ENCODE measurements at regions not wholly inside any gene's neighbourhood (a gene's known extent, or its start where the extent isn't known, plus 50 kb on each side); places are given as distances from the start of the nearest gene placed in this dataset.
"Not testable (repeated sequence)": the region's sequence is repeated elsewhere in the genome, so short reads cannot be mapped to it uniquely, and the experiment has no call there.

DNA sequence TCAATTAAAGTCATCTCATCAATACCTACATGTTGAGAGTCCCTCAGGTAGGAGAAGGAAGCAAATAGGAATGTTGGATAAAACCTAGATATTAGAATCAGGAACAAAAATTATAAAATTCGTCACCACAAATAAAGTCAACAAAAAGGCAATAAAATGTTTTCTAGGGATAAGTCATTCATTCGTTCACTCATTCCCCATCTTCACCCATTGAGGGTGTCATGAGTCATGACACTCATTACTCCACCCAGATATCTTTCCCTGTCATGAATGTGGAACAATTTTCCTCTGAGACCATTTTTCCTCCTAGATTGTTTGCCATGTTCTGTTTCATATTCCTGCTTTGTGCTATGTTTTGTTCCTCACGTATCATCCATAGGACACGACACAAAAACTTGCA is 50.9 kb upstream of the OLIG3 start:
- no peak for DNase-seq

DNA sequence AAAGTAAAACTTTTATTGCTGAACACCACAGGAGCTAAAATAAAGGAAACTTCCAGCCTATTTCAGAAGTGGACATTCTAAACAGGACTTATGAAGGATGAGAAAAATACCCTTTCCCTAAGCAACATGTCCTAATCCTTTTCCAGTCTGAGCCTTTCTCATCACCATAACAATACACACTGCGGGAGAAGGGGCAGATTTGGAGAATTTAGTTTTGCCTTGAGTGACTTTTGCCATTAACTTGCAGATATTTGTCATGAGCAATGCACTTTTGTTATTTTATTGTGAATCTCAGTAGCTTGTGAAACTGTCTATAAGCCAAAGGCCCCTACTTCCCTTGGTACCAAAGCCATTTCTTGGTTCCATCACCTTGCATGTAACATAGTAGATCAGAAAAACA is 53.0 kb upstream of the OLIG3 start:
- DNase-seq: no peak

DNA sequence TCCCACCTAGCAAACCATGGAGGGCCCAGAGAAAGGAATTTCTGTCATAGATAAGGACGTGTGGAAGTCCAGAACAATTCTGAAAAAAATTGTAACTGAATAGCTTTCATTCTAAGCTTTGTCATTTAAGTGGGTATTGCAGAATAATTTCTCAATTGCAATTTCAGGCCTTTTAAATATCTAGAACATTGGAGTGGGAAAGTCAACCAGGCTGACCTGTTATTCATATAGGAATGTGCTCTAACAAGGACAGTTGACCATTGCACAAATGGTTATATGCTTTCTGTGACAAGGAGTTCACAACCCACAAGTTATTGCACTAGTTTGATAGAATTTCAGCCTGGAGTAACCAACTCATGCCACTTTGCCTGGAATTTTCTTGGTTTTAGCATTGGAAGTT is 53.4 kb upstream of the OLIG3 start:
- DNase-seq: no peak

DNA sequence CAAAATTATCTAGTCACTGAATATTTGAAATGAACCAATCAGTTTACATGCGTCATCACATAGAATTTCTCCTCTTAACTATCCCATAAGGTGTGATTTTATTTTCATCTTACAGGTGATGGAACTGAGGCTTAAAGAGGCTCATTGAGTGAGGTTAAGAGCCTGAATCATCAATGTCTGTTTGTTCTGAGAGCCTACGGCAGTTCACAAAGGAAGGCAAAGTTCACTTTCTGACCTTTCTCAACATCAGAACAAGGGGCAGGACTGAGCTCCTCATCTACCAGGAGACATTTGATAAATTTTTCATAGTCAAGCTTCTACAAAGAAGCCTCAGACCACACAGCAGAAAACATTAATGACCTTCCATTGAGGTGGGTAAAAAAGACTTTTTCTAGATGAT is 54.9 kb upstream of the OLIG3 start:
- DNase-seq: no peak

DNA sequence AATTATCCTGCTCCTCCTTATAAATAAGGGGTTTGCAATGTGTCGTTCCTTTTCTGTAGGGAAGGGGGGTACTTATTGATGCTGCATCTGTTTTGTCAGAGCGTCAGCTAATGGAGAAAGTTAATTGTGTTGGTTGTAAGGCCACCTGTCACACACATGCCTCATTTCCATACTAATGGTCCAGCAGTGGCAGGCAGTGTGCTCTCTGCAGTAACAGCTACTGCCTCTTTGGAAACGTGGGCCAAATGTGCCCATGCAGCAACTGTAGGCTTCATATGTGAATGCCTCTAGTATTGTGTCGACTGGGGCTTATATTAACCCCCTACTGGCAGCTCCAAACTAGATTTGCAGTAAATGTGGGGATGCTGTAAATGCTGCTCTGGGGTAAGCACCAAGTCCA is 56.3 kb upstream of the OLIG3 start:
- DNase-seq: no peak

DNA sequence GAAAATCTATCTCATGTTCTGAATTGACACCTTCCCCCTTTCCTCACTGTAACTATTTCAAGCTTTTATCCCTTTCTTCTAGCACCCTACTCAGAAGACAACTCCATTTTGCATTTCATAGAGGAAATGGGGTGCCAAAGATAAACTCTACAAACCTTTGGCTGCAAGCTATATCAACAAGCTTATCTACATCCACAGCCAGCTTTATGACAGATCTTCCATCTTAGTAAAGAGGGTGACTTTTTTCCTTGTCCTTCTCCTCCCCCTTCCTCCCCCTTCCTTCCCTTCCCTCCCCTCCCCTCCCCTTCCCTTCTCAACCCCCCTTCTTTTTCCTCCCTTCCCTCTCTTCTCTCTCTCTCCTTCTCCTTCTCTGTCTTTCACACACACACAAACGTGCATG is 58.0 kb upstream of the OLIG3 start:
- no peak for DNase-seq

DNA sequence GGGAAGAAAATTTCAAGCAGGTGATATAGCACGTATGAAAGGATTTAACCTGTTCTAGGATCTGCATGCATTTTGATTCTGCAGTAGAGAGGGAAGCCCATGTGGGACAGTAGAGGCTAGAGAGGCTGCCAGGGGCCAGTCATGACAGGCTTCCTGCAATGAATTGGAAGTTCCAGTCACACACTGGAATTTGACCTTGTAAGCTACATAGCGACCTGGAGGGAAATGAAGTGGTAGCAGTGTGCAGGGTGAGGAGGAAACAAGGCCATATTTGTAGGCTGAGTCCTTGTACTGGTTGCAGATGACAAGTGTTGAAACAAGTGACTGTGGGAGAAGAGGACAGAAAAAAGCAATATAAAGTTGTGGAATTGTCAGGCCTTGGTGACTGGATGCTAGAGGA is 58.6 kb upstream of the OLIG3 start:
- DNase-seq: no peak

DNA sequence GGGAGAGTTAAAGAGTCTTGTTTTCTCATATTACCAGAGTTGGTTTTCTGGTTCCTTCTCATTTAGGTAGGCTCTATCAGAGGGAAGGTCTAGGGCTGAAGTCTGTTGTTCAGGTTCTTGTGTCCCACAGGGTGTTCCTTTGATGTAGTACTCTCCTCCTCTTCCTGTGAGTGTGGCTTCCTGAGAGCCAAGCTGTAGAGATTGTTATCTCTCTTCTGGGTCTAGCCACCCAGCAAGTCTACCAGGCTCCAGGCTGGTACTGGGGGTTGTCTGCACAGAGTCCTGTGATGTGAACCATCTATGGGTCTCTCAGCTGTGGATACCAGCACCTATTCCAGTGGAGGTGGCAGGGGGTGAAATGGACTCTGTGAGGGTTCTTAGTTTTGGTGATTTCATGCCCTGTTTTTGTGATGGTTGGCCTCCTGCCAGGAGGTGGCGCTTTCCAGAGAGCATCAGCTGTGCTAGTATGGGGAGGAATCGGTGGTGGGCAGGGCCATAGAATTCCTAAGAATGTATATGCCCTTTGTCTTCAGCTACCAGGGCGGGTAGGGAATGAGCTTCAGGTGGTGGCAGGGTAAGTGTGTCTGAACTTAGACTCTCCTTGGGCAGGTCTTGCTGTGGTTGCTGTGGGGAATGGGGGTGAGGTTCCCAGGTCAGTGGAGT is 65.5 kb upstream of the OLIG3 start:
- DNase-seq: not testable (repeated sequence)

DNA sequence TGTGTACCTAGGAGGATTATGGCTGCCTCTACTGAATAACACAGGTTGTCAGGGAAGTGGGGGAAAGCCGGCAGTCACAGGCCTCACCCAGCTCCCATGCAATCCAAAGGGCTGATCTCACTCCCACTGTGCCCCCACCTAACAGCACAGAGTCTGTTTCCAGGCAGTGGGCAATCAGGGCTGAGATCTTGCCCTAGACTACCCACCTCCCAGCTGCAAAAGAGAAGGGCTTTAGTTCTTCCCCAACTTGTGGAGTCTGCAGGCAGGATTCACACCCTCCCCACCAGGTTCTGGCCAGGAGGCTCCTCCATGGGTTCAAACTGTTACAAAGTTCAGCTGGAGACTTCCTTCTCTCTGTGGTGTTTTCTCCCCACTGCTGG is 66.0 kb upstream of the OLIG3 start:
- no peak for DNase-seq

DNA sequence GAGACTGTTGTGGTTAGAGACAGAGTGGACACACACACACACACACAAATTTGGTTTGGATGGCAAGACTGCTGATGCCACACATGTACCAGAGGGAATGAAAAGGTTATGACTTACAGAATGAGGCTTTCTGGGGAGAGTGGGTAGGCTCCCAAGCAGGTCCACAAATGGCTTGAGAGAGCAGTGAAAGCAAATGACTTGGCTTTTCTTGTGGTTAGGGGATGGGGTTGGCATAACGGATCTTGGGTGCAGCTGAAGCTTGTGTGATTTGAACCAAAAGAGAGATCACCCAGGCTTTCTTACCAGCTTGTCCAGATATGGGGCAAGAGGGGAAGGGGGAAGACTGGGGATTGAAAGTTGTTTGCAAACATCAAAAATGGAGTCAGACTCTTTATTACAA is 73.9 kb upstream of the OLIG3 start:
- DNase-seq: no peak

DNA sequence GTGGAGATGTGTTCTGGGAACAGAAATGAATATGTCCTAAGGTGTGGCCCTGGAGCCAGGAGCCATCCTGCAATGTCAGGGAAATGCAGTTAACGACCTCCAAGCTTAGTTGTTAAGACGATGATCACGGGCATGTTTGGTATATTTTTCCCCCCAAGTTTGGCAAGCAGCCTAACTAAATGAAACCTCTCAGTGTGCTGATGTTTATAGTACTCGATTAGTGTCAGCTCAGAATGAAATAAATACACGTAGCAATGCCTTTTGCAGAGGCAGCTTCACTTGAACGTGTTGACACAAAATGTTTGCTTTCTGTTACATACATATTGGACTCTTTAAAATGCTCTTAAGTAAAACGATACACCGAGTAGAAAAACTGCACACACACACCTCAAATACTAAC is 76.2 kb upstream of the OLIG3 start:
- no peak for DNase-seq

DNA sequence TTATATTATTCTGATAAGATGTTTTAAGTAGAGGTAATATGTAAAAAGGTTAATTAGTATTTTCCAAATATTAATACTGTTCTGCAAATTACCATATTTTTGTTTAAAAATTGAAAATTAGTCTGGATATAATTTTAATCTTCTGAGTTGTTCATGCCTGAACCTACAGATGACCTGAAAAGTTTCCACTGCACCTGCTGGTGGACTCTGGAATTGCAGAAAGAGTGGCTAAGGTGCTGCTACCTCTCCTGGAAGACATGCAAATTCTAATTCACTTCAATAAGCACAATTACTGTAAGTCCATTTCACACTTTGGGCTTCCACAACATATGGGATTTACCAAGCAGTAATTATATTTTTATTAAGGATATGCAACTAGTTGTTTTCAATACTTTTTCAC is 77.7 kb upstream of the OLIG3 start:
- DNase-seq: no peak

DNA sequence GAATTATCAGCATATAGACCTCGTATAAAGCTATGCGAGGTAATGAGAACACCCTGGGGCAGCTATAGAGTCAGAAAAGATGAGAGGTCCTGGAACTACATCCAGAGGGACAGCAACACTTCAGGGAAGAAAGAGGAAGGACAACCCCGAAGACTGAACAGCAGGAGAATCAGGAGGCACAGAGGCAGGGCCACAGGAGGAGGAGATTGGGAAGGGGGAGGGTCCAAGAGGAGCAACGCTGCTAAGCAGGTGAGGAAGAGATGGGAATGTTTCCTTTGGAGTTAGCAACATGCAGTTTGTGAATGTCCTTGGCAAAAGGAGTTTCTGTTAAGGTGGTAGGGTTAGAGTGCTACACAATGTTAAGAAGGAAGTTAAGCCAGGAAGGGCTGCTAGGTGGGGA is 79.5 kb upstream of the OLIG3 start:
- no peak for DNase-seq

DNA sequence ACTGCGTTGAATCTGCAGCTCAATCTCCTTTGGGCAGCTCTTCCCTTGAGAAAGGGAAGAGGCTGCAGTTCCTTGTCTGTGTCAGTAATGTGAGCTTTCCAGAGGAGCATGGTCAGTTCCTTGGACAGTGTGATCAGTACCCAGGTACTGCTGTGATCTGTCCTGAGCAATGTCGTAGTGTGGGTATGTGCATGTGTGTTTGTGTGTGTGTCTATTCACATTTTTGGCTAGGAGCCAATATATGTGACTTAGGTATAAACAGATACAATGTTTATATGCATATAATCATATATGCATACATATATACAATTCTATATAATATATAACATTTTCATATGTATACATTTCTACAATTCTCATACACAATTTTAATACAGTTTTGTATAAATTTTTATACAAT is 85.4 kb upstream of the OLIG3 start:
- DNase-seq: no peak

DNA sequence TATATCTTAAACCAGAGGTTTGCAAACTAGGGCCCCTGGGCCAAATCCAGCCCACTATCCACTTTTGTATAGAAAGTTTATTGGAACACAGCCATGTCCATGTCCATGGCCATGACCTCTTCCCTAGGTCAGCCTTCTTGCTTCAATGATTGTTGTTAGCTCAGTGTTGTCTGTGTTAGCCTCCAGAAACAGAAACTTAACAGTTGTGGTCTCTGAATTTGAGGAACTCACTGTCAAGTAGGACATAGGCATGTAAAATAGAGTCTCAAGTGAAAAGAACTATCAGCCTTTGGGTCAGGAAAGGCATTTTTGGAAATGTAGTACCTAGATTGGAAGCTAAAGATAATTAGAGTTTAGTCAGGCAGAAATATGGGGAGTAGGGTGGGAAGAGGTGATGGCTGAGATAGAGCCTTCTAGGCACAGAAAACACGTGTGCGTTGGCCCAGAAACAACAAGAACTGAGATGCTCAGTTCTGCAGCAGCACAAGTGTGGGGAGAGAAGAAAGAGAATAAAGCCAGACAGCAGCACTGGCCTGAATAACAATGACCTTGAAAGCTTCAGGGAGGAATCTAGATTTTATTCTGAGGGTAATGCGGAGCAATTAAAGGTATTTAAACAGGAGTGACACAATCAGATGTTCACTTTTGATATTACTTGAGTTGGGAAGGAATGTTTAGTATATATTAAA is 87.0 kb upstream of the OLIG3 start:
- DNase-seq: no peak

DNA sequence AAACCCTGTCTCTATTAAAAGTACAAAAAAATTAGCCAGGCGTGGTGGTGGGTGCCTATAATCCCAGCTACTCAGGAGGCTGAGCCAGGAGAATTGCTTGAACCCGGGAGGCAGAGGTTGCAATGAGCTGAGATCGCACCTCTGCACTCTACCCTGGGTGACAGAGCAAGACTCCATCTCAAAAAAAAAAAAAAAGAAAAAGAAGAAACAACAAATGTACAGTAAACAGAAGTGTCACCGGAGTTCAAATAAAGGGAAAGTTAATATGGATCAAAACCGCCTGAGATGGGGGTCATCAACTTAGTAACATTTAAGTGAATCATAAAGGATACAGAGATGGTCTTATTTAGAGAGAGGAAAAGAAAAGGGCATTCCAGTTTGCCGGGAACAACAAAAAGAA is 89.3 kb upstream of the OLIG3 start:
- not testable (repeated sequence) for DNase-seq

DNA sequence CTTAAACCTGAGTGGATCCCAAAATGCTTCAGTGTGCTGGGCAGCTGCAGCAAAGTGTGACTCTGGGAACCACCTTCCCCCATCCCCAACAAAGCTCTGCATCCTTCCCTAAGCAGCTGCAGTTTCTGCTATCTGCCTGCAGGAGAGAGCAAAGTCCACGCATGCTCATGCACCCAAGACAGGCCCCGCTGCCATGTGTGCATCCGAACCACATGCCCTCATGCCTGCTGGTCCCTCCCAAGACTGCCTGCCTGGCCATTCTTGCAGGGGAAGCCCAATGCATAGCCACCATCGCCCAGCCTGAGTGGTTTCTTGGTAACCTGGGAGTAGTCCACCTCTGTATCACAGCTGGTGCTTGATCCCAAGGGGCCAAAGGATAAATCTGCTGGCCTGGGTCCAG is 94.3 kb upstream of the OLIG3 start:
- no peak for DNase-seq

DNA sequence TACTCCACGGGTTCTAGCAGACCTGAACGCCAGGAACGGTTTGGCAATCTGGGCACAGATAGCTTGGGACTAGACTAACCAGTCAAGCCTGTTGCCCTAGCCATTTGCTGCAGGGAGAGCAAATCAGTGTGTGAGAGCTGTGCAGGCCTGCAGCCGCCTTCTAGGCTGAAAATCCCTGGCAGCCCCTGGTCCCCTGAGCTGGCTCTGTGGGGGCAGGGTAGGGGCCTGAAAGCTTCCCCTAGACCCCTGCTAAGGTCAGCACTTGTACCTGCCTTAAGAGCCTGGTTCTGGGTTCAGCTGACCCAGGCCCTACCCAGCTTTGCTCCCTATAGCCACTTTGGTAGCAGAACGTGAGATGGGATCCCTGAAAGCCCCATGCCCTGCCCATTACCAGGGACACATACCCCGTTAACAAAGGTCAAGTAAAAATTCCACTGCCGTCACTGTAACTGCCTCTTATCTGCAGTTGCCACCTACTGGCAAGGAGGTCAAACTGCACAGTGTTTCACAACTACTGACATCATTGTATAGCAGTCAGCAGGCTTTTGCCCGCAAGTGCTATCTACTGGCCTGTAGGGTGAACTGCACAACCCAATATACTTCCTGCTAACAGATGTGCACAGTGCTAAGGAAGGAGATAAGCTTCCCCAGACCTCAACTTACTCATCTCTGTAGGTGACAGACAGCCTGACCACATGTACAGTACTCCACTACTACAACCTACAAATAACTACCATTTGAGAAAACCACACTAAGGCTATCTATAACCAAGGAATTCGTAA is 95.1 kb upstream of the OLIG3 start:
- no peak for DNase-seq

DNA sequence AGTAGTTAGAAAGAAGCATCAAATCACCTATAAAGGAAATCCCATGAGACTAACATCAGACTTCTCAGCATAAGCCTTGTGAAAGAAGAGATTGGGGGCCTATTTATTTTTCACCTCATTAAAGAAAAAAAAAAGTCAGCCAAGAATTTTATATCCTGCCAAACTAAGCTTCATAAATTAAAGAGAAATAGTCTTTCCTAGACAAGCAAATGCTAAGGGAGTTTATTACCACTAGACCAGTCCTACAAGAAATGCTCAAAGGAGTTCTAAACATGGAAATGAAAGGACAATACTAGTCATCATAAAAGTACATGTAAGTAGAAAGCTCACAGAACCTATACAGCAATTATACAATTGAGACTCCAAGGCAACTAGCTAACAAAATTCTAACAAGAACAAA is 96.5 kb upstream of the OLIG3 start:
- no peak for DNase-seq

DNA sequence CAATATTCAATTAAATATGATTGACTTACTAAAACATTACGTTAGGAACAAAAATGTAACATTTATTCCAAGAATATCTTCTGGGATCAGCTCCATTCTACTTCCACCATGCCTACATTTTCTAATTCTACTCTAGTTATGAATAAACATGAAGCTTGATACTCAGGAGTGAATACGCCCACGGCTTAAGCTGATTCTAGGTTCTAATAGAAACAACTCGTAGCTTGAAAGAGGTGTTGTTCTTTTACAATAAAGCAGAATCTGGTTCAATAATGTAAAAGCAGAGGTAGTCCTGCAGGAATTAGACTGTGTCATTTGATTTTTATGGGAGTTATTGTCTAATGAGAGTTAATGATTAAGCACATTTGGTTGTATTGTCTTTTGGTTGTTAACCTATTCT is 107.3 kb upstream of the OLIG3 start:
- no peak for DNase-seq

DNA sequence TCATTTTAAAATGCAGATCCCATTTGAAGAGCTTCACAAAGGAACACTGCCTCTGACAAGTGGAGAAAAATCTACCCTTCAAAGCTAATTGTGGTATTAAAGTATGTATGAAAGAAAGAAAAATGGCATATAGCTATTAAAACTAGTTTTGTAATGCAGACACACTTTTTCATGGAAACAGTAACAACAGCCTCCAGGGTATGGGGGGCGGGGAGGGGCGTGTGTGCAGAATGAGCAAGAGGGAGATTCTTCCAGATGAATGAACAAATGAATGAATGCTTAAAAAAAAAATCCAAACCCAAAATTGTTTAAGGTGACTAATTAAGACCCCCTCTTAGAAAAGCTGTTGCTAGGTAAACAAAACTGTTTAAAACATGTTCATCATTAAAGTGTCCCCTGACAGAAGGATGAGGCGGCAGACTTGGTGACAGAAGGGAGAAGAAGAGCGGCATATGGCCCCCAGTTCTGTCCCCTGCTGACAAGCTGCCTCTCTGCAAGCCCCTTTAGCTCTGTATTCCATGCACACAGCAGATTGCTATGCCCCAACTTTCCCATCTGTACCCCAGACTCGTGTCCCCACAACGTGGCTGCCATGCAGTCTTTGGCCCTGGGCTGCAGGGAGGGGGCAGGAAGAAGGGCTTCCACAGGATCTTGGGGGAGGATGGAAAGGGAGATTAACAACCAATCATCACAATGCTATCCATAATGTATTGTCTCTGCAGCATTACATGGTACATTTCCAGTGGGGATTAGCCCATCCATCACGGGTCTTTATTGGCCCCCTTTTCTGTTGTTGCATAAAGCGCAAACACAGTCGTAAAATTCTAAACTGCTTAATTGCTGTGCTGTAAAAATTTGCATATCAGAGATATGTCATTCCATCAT is 108.4 kb upstream of the OLIG3 start:
- no peak for DNase-seq

DNA sequence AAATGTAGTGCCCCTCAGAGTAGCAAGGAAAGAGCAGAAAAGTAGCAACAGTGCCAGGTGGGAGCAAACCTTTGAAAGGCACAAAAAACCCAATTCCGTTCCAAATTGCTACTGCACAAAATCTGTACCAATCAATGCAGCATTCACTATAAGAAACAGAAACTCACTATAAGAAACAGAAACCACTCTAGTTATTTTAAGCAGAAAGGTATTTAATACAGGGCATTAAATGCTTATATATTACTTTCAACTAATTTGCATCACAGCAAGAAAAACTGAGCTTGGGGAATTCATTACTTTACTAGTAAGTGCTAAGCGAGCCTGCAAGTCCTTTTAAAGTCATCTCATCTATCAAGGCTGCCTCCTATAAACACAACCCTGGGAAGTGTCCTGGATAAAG is 116.5 kb upstream of the OLIG3 start:
- no peak for DNase-seq

DNA sequence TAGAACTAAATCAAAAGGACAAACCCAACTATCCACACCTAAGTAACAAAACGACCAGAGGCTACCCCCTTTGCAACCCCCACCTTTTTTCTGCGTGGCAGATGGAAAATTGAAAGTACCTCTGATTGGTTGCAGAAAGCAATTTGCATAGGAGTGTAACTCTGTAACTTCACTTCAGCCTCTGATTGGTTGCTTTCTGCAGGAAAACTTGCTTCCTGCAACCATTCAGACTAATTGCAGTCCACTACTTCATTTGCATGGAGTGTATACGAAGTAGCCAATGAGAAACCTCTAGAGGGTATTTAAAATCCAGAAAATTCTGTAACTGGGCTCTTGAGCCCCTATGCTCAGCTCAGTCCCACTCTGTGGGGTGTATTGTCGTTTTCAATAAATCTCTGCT is 129.1 kb upstream of the OLIG3 start:
- no peak for DNase-seq
